Left lung (tissue), 4 donors: ENCODE measurements at regions not wholly inside any gene's neighbourhood (a gene's known extent, or its start where the extent isn't known, plus 50 kb on each side); places are given as distances from the start of the nearest gene placed in this dataset.

Experiments used
- ATAC-seq: fragments of 200-7000 bp; cut with Tn5 transposase; one replicate; pipeline ENCODE4 v1.9.1; 2020; ENCODE audit warnings: moderate library complexity
- DNase-seq, 4 donors: peaks; one replicate each; pipeline ENCODE4 v3.0.0-alpha.2; 2013 to 2020
- H3K27ac ChIP-seq, 2 donors: fragments of 200-600 bp; sonication (generic) in 1 of 2; one replicate each; pipeline versions ENCODE4 v1.5.0 to v1.8.0; 2020 to 2021
- H3K27me3 ChIP-seq, 2 donors: fragments of 200-600 bp; sonication (generic) in 1 of 2; one replicate each; pipeline versions ENCODE4 v1.5.0 to v1.8.0; 2020 to 2021
- H3K36me3 ChIP-seq, 2 donors: fragments of 200-600 bp; sonication (generic) in 1 of 2; one replicate each; pipeline versions ENCODE4 v1.5.0 to v1.8.0; 2020 to 2021
- H3K4me1 ChIP-seq, 2 donors: fragments of 200-600 bp; one replicate each; pipeline ENCODE4 v1.8.0; 2021
- H3K4me3 ChIP-seq, 2 donors: fragments of 200-600 bp; sonication (generic) in 1 of 2; one replicate each; pipeline versions ENCODE4 v1.5.0 to v1.8.0; 2020 to 2021; ENCODE audit warnings: mild to moderate bottlenecking in 1 of 2
- H3K9me3 ChIP-seq, 2 donors: fragments of 200-600 bp; sonication (generic) in 1 of 2; one replicate each; pipeline versions ENCODE4 v1.5.0 to v1.8.0; 2020 to 2021
- CTCF ChIP-seq, 2 donors: fragments of 200-600 bp; sonication (generic) in 1 of 2; IDR thresholded peaks; one replicate each; pipeline versions ENCODE4 v1.5.0 to v1.8.0; 2021; ENCODE audit warnings: antibody characterized with exemption in 2 of 2
- intact Hi-C, 2 donors: fragments of 100-400 bp; cut with DNase I; formaldehyde crosslinking; loops; one replicate each; pipeline versions ENCODE4 v1.11.2 to v1.14.2; 2022
- donor health status: DM: no; HTN: yes; CAD: no.
- donor health status: DM: no; HTN: no; CAD: no.

- ATAC-seq (no peak), DNase-seq (no peak)
- Histone ChIP-seq H3K4me1 (no peaks in the 10 kb centered on the region), H3K27ac (no peak overlapping the region), H3K4me3 (no peak overlapping the region), H3K36me3 (no peaks in the 10 kb centered on the region), H3K27me3 (no peaks in the 10 kb centered on the region), H3K9me3 (no peaks in the 10 kb centered on the region)
- no peak for TF ChIP-seq CTCF (IDR thresholded peaks at IDR 0.05)
- intact Hi-C loops: no loop called here
Observed at GRCh38 chr17:70564006-70564620, 394.8 kb downstream of the KCNJ2 start.

- no peaks in the 10 kb centered on the region for H3K4me1 ChIP-seq
- no peaks in the 10 kb centered on the region for H3K27me3 ChIP-seq
- H3K27ac ChIP-seq: no peak overlapping the region
- H3K4me3 ChIP-seq: no peak overlapping the region
- no peak for TF ChIP-seq CTCF (IDR thresholded peaks at IDR 0.05)
- intact Hi-C loops: no loop called here
- no peak for ATAC-seq
- H3K36me3 ChIP-seq: no peaks in the 10 kb centered on the region
- no peaks in the 10 kb centered on the region for H3K9me3 ChIP-seq
- DNase-seq: no peak
Observed at GRCh38 chr17:70569128-70569527, 399.8 kb downstream of the KCNJ2 start.

- H3K4me3 ChIP-seq: no peak overlapping the region
- intact Hi-C loops: no loop called here
- ATAC-seq (no peak), DNase-seq (no peak)
- H3K9me3 ChIP-seq: no peaks in the 10 kb centered on the region
- no peak for TF ChIP-seq CTCF (IDR thresholded peaks at IDR 0.05)
- no peaks in the 10 kb centered on the region for H3K4me1 ChIP-seq
- no peaks in the 10 kb centered on the region for H3K27me3 ChIP-seq
- H3K36me3 ChIP-seq: no peaks in the 10 kb centered on the region
- H3K27ac ChIP-seq: no peak overlapping the region
Observed at GRCh38 chr17:70577456-70577855, 408.1 kb downstream of the KCNJ2 start.

- no peak for DNase-seq
- no peak overlapping the region for H3K4me3 ChIP-seq
- H3K4me1 ChIP-seq: no peaks in the 10 kb centered on the region
- H3K27me3 ChIP-seq: no peaks in the 10 kb centered on the region
- intact Hi-C loops: no loop called here
- H3K27ac ChIP-seq: no peak overlapping the region
- no peak for TF ChIP-seq CTCF (IDR thresholded peaks at IDR 0.05)
- H3K36me3 ChIP-seq: no peaks in the 10 kb centered on the region
- peaks cover 0 to 3% of the 10 kb centered on the region in 2 donors for H3K9me3 ChIP-seq
- no peak for ATAC-seq
Observed at GRCh38 chr17:70581459-70581858, 412.1 kb downstream of the KCNJ2 start.

GRCh38 chr17:70582777-70583176 is 413.4 kb downstream of the KCNJ2 start:
- ATAC-seq (no peak), DNase-seq (no peak)
- TF ChIP-seq CTCF (IDR thresholded peaks at IDR 0.05): no peak
- H3K4me1 ChIP-seq: no peaks in the 10 kb centered on the region
- no peaks in the 10 kb centered on the region for H3K36me3 ChIP-seq
- no peak overlapping the region for H3K4me3 ChIP-seq
- no peaks in the 10 kb centered on the region for H3K27me3 ChIP-seq
- H3K27ac ChIP-seq: no peak overlapping the region
- intact Hi-C loops: no loop called here
- peaks cover 0 to 3% of the 10 kb centered on the region in 2 donors for H3K9me3 ChIP-seq
